CD4-positive, alpha-beta T cell (primary cell): ENCODE measurements at regions not wholly inside any gene's neighbourhood (a gene's known extent, or its start where the extent isn't known, plus 50 kb on each side); places are given as distances from the start of the nearest gene placed in this dataset.

ENCODE experiments used
- ATAC-seq: fragments of 200-7000 bp; cut with Tn5 transposase; one replicate; pipeline ENCODE4 v1.10.0; 2022; ENCODE audit warnings: mild to moderate bottlenecking; ENCODE audit not compliant: poor library complexity
- CTCF ChIA-PET: fragments of 350-600 bp; sonication (Branson Sonifier 250); formaldehyde crosslinking; loops from one replicate; lab custom pipeline; 2021; ENCODE audit warnings: antibody characterized with exemption, inconsistent platforms; lab: Charles Lee
- POLR2A ChIA-PET: fragments of 350-600 bp; sonication (Branson Sonifier 250); formaldehyde crosslinking; loops from one replicate; lab custom pipeline; 2021; ENCODE audit warnings: antibody characterized with exemption, inconsistent platforms; lab: Charles Lee
- DNase-seq, 14 experiments: peaks; one replicate each; pipeline ENCODE4 v3.0.0-alpha.2; 2013 to 2020; ENCODE audit warnings: mixed read lengths in 2 of 14
- H3K27ac ChIP-seq, 2 donors: one replicate each; pipeline versions ENCODE4 v1.5.1 to v1.7.0; 2013; ENCODE audit warnings: low read length in 2 of 2, low read depth in 1 of 2, mild to moderate bottlenecking in 1 of 2
- H3K27me3 ChIP-seq, 2 experiments: 1 replicate in 1 of 2; 2 replicates in 1 of 2; pipeline versions ENCODE4 v1.6.1 to v1.7.0; 2013; ENCODE audit warnings: low read length in 2 of 2, control low read depth in 1 of 2, mild to moderate bottlenecking in 1 of 2, moderate library complexity in 1 of 2; ENCODE audit not compliant: insufficient read depth in 2 of 2, control insufficient read depth in 1 of 2
- H3K36me3 ChIP-seq: one replicate; pipeline ENCODE4 v1.6.1; 2013; ENCODE audit warnings: low read length, control low read depth; ENCODE audit not compliant: insufficient read depth
- H3K4me1 ChIP-seq: one replicate; pipeline ENCODE4 v1.6.1; 2013; ENCODE audit warnings: low read length, control low read depth; ENCODE audit not compliant: insufficient read depth
- H3K4me3 ChIP-seq: one replicate; pipeline ENCODE4 v1.5.1; 2013; ENCODE audit warnings: mild to moderate bottlenecking, low read length, moderate library complexity
- H3K9me3 ChIP-seq, 2 experiments: 1 replicate in 1 of 2; 2 replicates in 1 of 2; pipeline versions ENCODE4 v1.6.1 to v1.7.0; 2013; ENCODE audit warnings: low read length in 2 of 2, mild to moderate bottlenecking in 2 of 2, control low read depth in 1 of 2, moderate library complexity in 1 of 2; ENCODE audit not compliant: control insufficient read depth in 1 of 2, insufficient read depth in 1 of 2
- H3K27ac Mint-ChIP-seq: one replicate; pipeline ENCODE4 v1.8.0; 2020; ENCODE audit warnings: mixed read lengths
- H3K27me3 Mint-ChIP-seq: one replicate; pipeline ENCODE4 v1.8.0; 2021; ENCODE audit warnings: mixed read lengths
- H3K36me3 Mint-ChIP-seq: one replicate; pipeline ENCODE4 v1.8.0; 2021; ENCODE audit warnings: low read depth, mixed read lengths
- H3K4me1 Mint-ChIP-seq: one replicate; pipeline ENCODE4 v1.8.0; 2021; ENCODE audit warnings: low read depth, mixed read lengths
- H3K4me3 Mint-ChIP-seq: one replicate; pipeline ENCODE4 v1.8.0; 2020; ENCODE audit warnings: mild to moderate bottlenecking, mixed read lengths
- H3K9me3 Mint-ChIP-seq: one replicate; pipeline ENCODE4 v1.8.0; 2020; ENCODE audit warnings: mixed read lengths
- intact Hi-C, 2 experiments: fragments of 100-400 bp; cut with DNase I in 1 of 2; cut with micrococcal nuclease in 1 of 2; formaldehyde crosslinking; loops; one replicate each; pipeline versions ENCODE4 v1.15.1 to v1.9.0; 2023 to 2025; cut with DNase I, micrococcal nuclease
- TF ChIP-seq, protein P1 (sequence below): fragments of 200-600 bp; IDR thresholded peaks from one replicate; pipeline ENCODE4 v1.8.0; 2022; ENCODE audit warnings: antibody characterized with exemption, mild to moderate bottlenecking

DNA sequence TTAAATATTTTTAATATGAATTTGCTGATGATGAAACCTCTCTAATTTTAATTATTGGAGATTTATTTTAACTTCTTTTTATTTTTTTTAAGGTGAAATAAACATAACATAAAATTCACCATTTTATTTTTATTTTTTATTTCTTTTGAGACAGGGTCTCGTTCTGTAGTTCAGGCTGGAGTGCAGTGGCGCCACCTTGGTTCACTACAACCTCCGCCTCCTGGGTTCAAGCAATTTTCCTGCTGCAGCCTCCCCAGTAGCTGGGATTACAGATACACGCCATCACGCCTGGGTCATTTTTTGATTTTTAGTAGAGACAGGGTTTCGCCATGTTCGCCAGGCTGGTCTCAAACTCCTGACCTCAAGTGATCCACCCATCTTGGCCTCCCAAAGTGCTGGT is 402.9 kb downstream of the PRR16 start:
- CTCF ChIA-PET: no interaction called here
- no peak overlapping the region for H3K4me3 Mint-ChIP-seq

DNA sequence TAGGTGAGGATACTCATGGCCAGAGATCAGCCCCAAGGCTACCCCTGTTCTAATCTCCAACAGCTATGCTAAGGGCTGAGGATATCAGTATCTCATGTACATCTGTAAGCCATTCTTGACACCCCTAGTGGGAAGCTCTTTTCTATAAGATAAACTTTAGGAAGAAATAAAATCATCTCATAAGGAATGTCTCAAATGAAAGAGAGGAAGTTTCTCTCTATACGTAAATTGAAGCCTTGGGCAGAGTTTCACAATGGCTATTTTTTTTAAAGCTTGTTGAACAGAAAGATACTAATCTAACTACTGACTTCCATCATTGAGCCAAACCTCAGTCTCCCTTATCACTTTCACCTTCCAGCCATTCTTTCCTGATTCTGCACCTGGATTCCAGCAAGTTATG is 405.7 kb downstream of the PRR16 start:
- H3K9me3 Mint-ChIP-seq: peaks cover 2% of the 10 kb centered on the region
- H3K4me1 Mint-ChIP-seq: no peaks in the 10 kb centered on the region

More for the DNA sequence above, 402.9 kb downstream of the PRR16 start:
- POLR2A ChIA-PET: no interaction called here
- DNase-seq: no peak
- Mint-ChIP-seq H3K9me3 (peaks cover 2% of the 10 kb centered on the region), H3K36me3 (no peaks in the 10 kb centered on the region), H3K27me3 (no peaks in the 10 kb centered on the region), H3K27ac (no peak overlapping the region), H3K4me1 (no peaks in the 10 kb centered on the region)
- Histone ChIP-seq H3K4me1 (no peaks in the 10 kb centered on the region), H3K4me3 (no peak overlapping the region), H3K36me3 (no peaks in the 10 kb centered on the region), H3K27me3 (no peaks in the 10 kb centered on the region), H3K27ac (no peak overlapping the region), H3K9me3 (peaks cover 0 to 6% of the 10 kb centered on the region in 2 experiments)
- TF ChIP-seq, protein P1, sequence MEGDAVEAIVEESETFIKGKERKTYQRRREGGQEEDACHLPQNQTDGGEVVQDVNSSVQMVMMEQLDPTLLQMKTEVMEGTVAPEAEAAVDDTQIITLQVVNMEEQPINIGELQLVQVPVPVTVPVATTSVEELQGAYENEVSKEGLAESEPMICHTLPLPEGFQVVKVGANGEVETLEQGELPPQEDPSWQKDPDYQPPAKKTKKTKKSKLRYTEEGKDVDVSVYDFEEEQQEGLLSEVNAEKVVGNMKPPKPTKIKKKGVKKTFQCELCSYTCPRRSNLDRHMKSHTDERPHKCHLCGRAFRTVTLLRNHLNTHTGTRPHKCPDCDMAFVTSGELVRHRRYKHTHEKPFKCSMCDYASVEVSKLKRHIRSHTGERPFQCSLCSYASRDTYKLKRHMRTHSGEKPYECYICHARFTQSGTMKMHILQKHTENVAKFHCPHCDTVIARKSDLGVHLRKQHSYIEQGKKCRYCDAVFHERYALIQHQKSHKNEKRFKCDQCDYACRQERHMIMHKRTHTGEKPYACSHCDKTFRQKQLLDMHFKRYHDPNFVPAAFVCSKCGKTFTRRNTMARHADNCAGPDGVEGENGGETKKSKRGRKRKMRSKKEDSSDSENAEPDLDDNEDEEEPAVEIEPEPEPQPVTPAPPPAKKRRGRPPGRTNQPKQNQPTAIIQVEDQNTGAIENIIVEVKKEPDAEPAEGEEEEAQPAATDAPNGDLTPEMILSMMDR: no peak
- ATAC-seq: no peak
- intact Hi-C loops: no loop called here

DNA sequence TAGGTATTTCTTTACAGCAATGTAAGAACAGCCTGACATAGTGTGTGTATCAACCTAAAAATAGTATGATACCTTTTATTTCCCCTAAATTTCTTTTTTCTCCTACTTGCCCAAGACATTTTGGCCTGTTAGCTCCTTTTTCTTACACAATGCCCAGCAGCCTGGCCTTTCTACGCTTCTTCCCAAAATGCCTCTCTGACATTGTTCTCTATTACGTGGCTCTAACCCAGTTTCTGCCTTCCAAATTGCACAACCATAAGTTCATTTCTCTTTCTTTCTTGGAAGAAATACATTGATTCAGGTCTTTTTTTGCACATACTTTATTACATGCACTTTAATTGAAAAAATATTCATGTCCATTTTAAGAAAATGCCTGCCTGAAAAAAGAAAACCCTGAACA is 408.2 kb downstream of the PRR16 start:
- no peak overlapping the region for H3K27ac ChIP-seq
- intact Hi-C loops: no loop called here
- H3K27ac Mint-ChIP-seq: no peak overlapping the region
- H3K4me1 Mint-ChIP-seq: no peaks in the 10 kb centered on the region
- H3K36me3 ChIP-seq: no peaks in the 10 kb centered on the region
- no peak overlapping the region for H3K4me3 ChIP-seq
- no peaks in the 10 kb centered on the region for H3K9me3 ChIP-seq
- peaks cover 2% of the 10 kb centered on the region for H3K9me3 Mint-ChIP-seq
- ATAC-seq (no peak), DNase-seq (no peak)
- no peaks in the 10 kb centered on the region for H3K27me3 Mint-ChIP-seq
- no peaks in the 10 kb centered on the region for H3K36me3 Mint-ChIP-seq
- TF ChIP-seq, protein P1: no peak
- CTCF ChIA-PET: no interaction called here
- H3K4me1 ChIP-seq: no peaks in the 10 kb centered on the region
- H3K4me3 Mint-ChIP-seq: no peak overlapping the region
- H3K27me3 ChIP-seq: no peaks in the 10 kb centered on the region
- POLR2A ChIA-PET: no interaction called here

More for the DNA sequence above, 405.7 kb downstream of the PRR16 start:
- intact Hi-C loops: no loop called here
- no peaks in the 10 kb centered on the region for H3K36me3 ChIP-seq
- ChIA-PET CTCF (no interaction called here), POLR2A (no interaction called here)
- no peaks in the 10 kb centered on the region for H3K27me3 ChIP-seq
- H3K9me3 ChIP-seq: peaks cover 0 to 3% of the 10 kb centered on the region in 2 experiments
- H3K27me3 Mint-ChIP-seq: no peaks in the 10 kb centered on the region
- H3K4me3 ChIP-seq: no peak overlapping the region
- TF ChIP-seq, protein P1: no peak
- DNase-seq (no peak), ATAC-seq (no peak)
- no peak overlapping the region for H3K4me3 Mint-ChIP-seq
- no peaks in the 10 kb centered on the region for H3K4me1 ChIP-seq
- no peak overlapping the region for H3K27ac ChIP-seq
- no peak overlapping the region for H3K27ac Mint-ChIP-seq
- H3K36me3 Mint-ChIP-seq: no peaks in the 10 kb centered on the region
